CD4-positive, alpha-beta T cell treated with Interleukin-17A for 1 hour (primary cell): ENCODE measurements at regions not wholly inside any gene's neighbourhood (a gene's known extent, or its start where the extent isn't known, plus 50 kb on each side); places are given as distances from the start of the nearest gene placed in this dataset.

ENCODE experiments used
- DNase-seq: peaks from one replicate; pipeline ENCODE4 v3.0.0-alpha.2; 2020

GRCh38 chr6:91864911-91865310 lies 1278.0 kb upstream of the MAP3K7 start:
- no peak for DNase-seq

GRCh38 chr6:91860541-91861335 lies 1273.9 kb upstream of the MAP3K7 start:
- DNase-seq = no peak

- no peak for DNase-seq
These were observed 1265.4 kb upstream of the MAP3K7 start for GRCh38 chr6:91852252-91852651.

- no peak for DNase-seq
These were observed 1247.9 kb upstream of the MAP3K7 start for GRCh38 chr6:91834813-91835212.

- DNase-seq = no peak
These were observed 1240.3 kb upstream of the MAP3K7 start for GRCh38 chr6:91827151-91827550.

GRCh38 chr6:91826128-91826527 lies 1239.3 kb upstream of the MAP3K7 start:
- no peak for DNase-seq

GRCh38 chr6:91824331-91824730 lies 1237.5 kb upstream of the MAP3K7 start:
- no peak for DNase-seq

- no peak for DNase-seq
These were observed 1235.7 kb upstream of the MAP3K7 start for GRCh38 chr6:91822581-91822980.

GRCh38 chr6:91816335-91816734 lies 1229.5 kb upstream of the MAP3K7 start:
- DNase-seq = no peak

GRCh38 chr6:91813641-91814040 lies 1226.8 kb upstream of the MAP3K7 start:
- no peak for DNase-seq

- no peak for DNase-seq
These were observed 1225.9 kb upstream of the MAP3K7 start for GRCh38 chr6:91812596-91813274.

GRCh38 chr6:91804981-91805380 lies 1218.1 kb upstream of the MAP3K7 start:
- DNase-seq = no peak

- DNase-seq = no peak
These were observed 1215.6 kb upstream of the MAP3K7 start for GRCh38 chr6:91802431-91802830.

GRCh38 chr6:91796603-91797002 lies 1209.7 kb upstream of the MAP3K7 start:
- DNase-seq = no peak

GRCh38 chr6:91788501-91788900 lies 1201.6 kb upstream of the MAP3K7 start:
- no peak for DNase-seq

GRCh38 chr6:91786474-91787184 lies 1199.8 kb upstream of the MAP3K7 start:
- DNase-seq = no peak

- no peak for DNase-seq
These were observed 1195.9 kb upstream of the MAP3K7 start for GRCh38 chr6:91782802-91783201.

- no peak for DNase-seq
These were observed 1195.1 kb upstream of the MAP3K7 start for GRCh38 chr6:91781946-91782345.

GRCh38 chr6:91780270-91780669 lies 1193.4 kb upstream of the MAP3K7 start:
- DNase-seq = no peak

GRCh38 chr6:91761621-91762020 lies 1174.7 kb upstream of the MAP3K7 start:
- no peak for DNase-seq

- DNase-seq = no peak
These were observed 1167.8 kb upstream of the MAP3K7 start for GRCh38 chr6:91754691-91755090.

- no peak for DNase-seq
These were observed 1164.7 kb upstream of the MAP3K7 start for GRCh38 chr6:91751526-91751925.

- DNase-seq = no peak
These were observed 1157.7 kb upstream of the MAP3K7 start for GRCh38 chr6:91744566-91744965.

- no peak for DNase-seq
These were observed 1156.9 kb upstream of the MAP3K7 start for GRCh38 chr6:91743756-91744155.
